ENCODE measurements at regions not wholly inside any gene's neighbourhood (a gene's known extent, or its start where the extent isn't known, plus 50 kb on each side); places are given as distances from the start of the nearest gene placed in this dataset.
"Not testable (repeated sequence)": the region's sequence is repeated elsewhere in the genome, so short reads cannot be mapped to it uniquely, and the experiment has no call there.

DNA sequence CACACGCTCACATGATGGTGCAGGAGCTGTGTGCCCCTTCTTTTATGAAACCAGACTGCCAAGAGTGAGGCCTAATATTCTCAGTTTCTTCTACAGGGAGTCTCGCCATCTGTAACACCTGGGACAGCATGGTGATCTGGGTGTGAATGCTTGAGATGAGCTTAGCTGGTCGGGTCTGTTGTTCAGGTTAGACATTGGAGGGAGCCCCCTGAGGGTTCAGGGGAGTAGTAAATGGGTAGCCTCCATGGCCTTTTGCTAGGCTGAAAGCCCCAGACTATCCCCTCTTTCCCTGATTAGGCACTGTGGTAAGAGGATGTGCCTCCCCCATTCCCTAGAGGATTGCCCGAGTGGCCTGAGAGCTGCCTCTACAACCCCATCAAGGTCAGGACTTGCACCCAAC lies 1916.1 kb downstream of the PCDH9 start:
- TF ChIP-seq, protein P1, sequence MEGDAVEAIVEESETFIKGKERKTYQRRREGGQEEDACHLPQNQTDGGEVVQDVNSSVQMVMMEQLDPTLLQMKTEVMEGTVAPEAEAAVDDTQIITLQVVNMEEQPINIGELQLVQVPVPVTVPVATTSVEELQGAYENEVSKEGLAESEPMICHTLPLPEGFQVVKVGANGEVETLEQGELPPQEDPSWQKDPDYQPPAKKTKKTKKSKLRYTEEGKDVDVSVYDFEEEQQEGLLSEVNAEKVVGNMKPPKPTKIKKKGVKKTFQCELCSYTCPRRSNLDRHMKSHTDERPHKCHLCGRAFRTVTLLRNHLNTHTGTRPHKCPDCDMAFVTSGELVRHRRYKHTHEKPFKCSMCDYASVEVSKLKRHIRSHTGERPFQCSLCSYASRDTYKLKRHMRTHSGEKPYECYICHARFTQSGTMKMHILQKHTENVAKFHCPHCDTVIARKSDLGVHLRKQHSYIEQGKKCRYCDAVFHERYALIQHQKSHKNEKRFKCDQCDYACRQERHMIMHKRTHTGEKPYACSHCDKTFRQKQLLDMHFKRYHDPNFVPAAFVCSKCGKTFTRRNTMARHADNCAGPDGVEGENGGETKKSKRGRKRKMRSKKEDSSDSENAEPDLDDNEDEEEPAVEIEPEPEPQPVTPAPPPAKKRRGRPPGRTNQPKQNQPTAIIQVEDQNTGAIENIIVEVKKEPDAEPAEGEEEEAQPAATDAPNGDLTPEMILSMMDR (IDR thresholded peaks at IDR 0.05; ENCODE audit: insufficient read depth, low read length, poor library complexity, severe bottlenecking): no peak
- TF ChIP-seq EZH2phosphoT487 (conservative IDR thresholded peaks at IDR 0.05; ENCODE audit: low read length): no peak
- no peak overlapping the region for H3K27ac ChIP-seq (ENCODE audit: low read depth, low read length)
- H4K20me1 ChIP-seq (ENCODE audit: low read depth, low read length): no peaks in the 10 kb centered on the region
- H3K9me3 ChIP-seq (ENCODE audit: insufficient read depth, low read length): peaks cover 16% of the 10 kb centered on the region; the same call in 1 of the 2 replicates
- no peak overlapping the region for H2AFZ ChIP-seq (ENCODE audit: low read depth, low read length, severe bottlenecking)
- H3F3A ChIP-seq (ENCODE audit: insufficient read depth): no peaks in the 10 kb centered on the region
- no peak overlapping the region for H3K9ac ChIP-seq (ENCODE audit: low read length)
- H3K36me3 ChIP-seq (ENCODE audit: low read length): no peaks in the 10 kb centered on the region
- H3K9me2 ChIP-seq (replicated peaks; ENCODE audit: insufficient read depth, low read length): no peaks in the 10 kb centered on the region
- no peak overlapping the region for H3K4me3 ChIP-seq (ENCODE audit: insufficient read depth, low read length, poor library complexity, severe bottlenecking)
- H3K27me3 ChIP-seq (ENCODE audit: low read length): no peaks in the 10 kb centered on the region
- H3K79me2 ChIP-seq (ENCODE audit: insufficient read depth, low read length): no peaks in the 10 kb centered on the region
- H3K4me2 ChIP-seq (ENCODE audit: low read depth, low read length, poor library complexity, severe bottlenecking): no peak overlapping the region

GRCh38 chr13:65310663-65311328 lies 1919.3 kb downstream of the PCDH9 start:
- Histone ChIP-seq H3F3A (ENCODE audit: insufficient read depth) (no peaks in the 10 kb centered on the region), H3K79me2 (ENCODE audit: insufficient read depth, low read length) (no peaks in the 10 kb centered on the region), H3K4me2 (ENCODE audit: low read depth, low read length, poor library complexity, severe bottlenecking) (no peak overlapping the region), H2AFZ (ENCODE audit: low read depth, low read length, severe bottlenecking) (no peak overlapping the region), H3K4me3 (ENCODE audit: insufficient read depth, low read length, poor library complexity, severe bottlenecking) (no peak overlapping the region), H3K27me3 (ENCODE audit: low read length) (no peaks in the 10 kb centered on the region), H4K20me1 (ENCODE audit: low read depth, low read length) (no peaks in the 10 kb centered on the region), H3K9ac (ENCODE audit: low read length) (no peak overlapping the region), H3K27ac (ENCODE audit: low read depth, low read length) (no peak overlapping the region), H3K36me3 (ENCODE audit: low read length) (no peaks in the 10 kb centered on the region), H3K9me3 (ENCODE audit: insufficient read depth, low read length) (peaks cover 19% of the 10 kb centered on the region; the same call in 1 of the 2 replicates), H3K9me2 (replicated peaks; ENCODE audit: insufficient read depth, low read length) (no peaks in the 10 kb centered on the region)
- TF ChIP-seq, protein P1 (IDR thresholded peaks at IDR 0.05; ENCODE audit: insufficient read depth, low read length, poor library complexity, severe bottlenecking): no peak
- no peak for TF ChIP-seq EZH2phosphoT487 (conservative IDR thresholded peaks at IDR 0.05; ENCODE audit: low read length)

DNA sequence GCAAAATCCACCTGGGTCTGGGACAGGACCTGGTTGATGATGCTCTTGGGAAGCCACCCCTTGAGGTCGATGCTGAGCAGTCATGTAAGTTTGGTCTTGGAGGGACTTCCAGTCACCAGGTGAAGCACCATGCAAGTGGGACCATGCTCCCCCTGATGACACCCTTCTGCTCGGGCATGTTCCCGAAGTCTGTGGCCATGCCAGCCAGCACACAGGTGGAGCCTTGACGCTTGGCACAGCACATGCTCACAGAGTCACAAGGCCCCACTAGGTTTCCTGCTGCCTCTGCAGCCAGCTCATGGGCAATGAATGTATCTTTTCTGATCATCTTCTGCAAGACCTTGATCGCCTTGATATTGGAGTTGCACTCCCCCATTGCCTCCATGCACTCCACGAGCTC lies 1920.2 kb downstream of the PCDH9 start:
- Histone ChIP-seq H3K27ac (ENCODE audit: low read depth, low read length) (no peak overlapping the region), H3K27me3 (ENCODE audit: low read length) (no peaks in the 10 kb centered on the region), H3K9ac (ENCODE audit: low read length) (no peak overlapping the region)

DNA sequence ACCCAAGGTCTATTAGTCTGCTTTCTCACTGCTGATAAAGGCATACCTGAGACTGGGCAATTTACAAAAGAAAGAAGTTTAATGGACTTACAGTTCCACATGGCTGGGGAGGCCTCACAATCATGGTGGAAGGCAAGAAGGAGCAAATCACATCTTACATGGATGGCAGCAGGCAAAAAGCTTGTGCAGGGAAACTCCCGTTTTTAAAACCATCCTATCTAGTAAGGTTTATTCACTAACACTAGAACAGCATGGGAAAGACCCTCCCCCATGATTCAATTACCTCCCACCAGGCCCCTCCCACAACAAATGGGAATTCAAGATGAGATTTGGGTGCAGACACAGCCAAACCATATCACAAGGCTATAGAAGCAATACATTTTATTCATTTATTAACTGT lies 1921.4 kb downstream of the PCDH9 start:
- H3K4me2 ChIP-seq (ENCODE audit: low read depth, low read length, poor library complexity, severe bottlenecking); H3K9ac ChIP-seq (ENCODE audit: low read length); H4K20me1 ChIP-seq (ENCODE audit: low read depth, low read length); H3K27me3 ChIP-seq (ENCODE audit: low read length); H3K9me2 ChIP-seq (replicated peaks; ENCODE audit: insufficient read depth, low read length); H3K27ac ChIP-seq (ENCODE audit: low read depth, low read length); H3K79me2 ChIP-seq (ENCODE audit: insufficient read depth, low read length); H3K4me3 ChIP-seq (ENCODE audit: insufficient read depth, low read length, poor library complexity, severe bottlenecking); H3K36me3 ChIP-seq (ENCODE audit: low read length); H2AFZ ChIP-seq (ENCODE audit: low read depth, low read length, severe bottlenecking); H3F3A ChIP-seq (ENCODE audit: insufficient read depth): not testable (repeated sequence)
- H3K9me3 ChIP-seq (ENCODE audit: insufficient read depth, low read length): peaks cover 15% of the 10 kb centered on the region; the same call in 1 of the 2 replicates

More for the DNA sequence above, 1920.2 kb downstream of the PCDH9 start:
- H2AFZ ChIP-seq (ENCODE audit: low read depth, low read length, severe bottlenecking): no peak overlapping the region
- H3K79me2 ChIP-seq (ENCODE audit: insufficient read depth, low read length): no peaks in the 10 kb centered on the region
- H3K4me3 ChIP-seq (ENCODE audit: insufficient read depth, low read length, poor library complexity, severe bottlenecking): no peak overlapping the region
- no peak overlapping the region for H3K4me2 ChIP-seq (ENCODE audit: low read depth, low read length, poor library complexity, severe bottlenecking)
- H3K9me2 ChIP-seq (replicated peaks; ENCODE audit: insufficient read depth, low read length): no peaks in the 10 kb centered on the region
- H3F3A ChIP-seq (ENCODE audit: insufficient read depth): no peaks in the 10 kb centered on the region
- no peaks in the 10 kb centered on the region for H4K20me1 ChIP-seq (ENCODE audit: low read depth, low read length)
- H3K36me3 ChIP-seq (ENCODE audit: low read length): no peaks in the 10 kb centered on the region
- TF ChIP-seq, protein P1 (IDR thresholded peaks at IDR 0.05; ENCODE audit: insufficient read depth, low read length, poor library complexity, severe bottlenecking): no peak
- TF ChIP-seq EZH2phosphoT487 (conservative IDR thresholded peaks at IDR 0.05; ENCODE audit: low read length): no peak
- peaks cover 15% of the 10 kb centered on the region; the same call in 1 of the 2 replicates for H3K9me3 ChIP-seq (ENCODE audit: insufficient read depth, low read length)

All from SU-DHL-6 (cell line).